HepG2 (cell line): ENCODE measurements at regions not wholly inside any gene's neighbourhood (a gene's known extent, or its start where the extent isn't known, plus 50 kb on each side); places are given as distances from the start of the nearest gene placed in this dataset.

Experiments
- ATAC-seq: fragments of 200-7000 bp; cut with Tn5 transposase; 3 replicates; pipeline ENCODE4 v1.9.1; 2020; ENCODE audit warnings: mild to moderate bottlenecking, moderate library complexity
- BruUV-seq: library from RNA; stranded (reverse); fragments of 400-500 nt; replicated peaks from 2 replicates; lab custom pipeline; 2021; lab: Mats Ljungman, UMichigan
- CTCF ChIA-PET: fragments of 300-600 bp; formaldehyde crosslinking; extraction: SDS; loops from one replicate; lab custom pipeline; 2021; ENCODE audit warnings: low total read pairs, inconsistent platforms, low intra/inter-chr PET ratio; lab: Yijun Ruan, JAX
- POLR2A ChIA-PET: fragments of 350-600 bp; sonication (Branson Sonifier 250); formaldehyde crosslinking; loops from one replicate; lab custom pipeline; 2020; ENCODE audit warnings: antibody characterized with exemption, inconsistent platforms; lab: Yijun Ruan, JAX
- DNase-seq: peaks from one replicate; pipeline ENCODE4 v3.0.0-alpha.2; 2015; ENCODE audit warnings: low spot score
- FAIRE-seq: peaks from 3 replicates; lab custom pipeline; 2011; peaks lifted over from hg19 to GRCh38; lab: Jason Lieb, UNC
- H2AFZ ChIP-seq: one replicate; pipeline ENCODE4 v1.6.1; 2011; ENCODE audit warnings: low read length, inconsistent platforms
- H3K27ac ChIP-seq: fragments of 300-600 bp; 3 replicates; pipeline ENCODE4 v1.8.0; 2011; ENCODE audit warnings: mixed run types, mild to moderate bottlenecking, mixed read lengths, low read length, inconsistent platforms; ENCODE audit not compliant: insufficient read depth; ENCODE audit errors: extremely low read length
- H3K27me3 ChIP-seq, 2 experiments: fragments of 200-600 bp in 1 of 2; 2 replicates in 1 of 2; 3 replicates in 1 of 2; pipeline versions ENCODE4 v1.6.0 to v1.8.0; 2011; ENCODE audit warnings: low read length in 2 of 2, mild to moderate bottlenecking in 2 of 2, moderate library complexity in 2 of 2, inconsistent platforms in 1 of 2; ENCODE audit not compliant: insufficient read depth in 2 of 2, control insufficient read depth in 1 of 2
- H3K36me3 ChIP-seq, 2 experiments: fragments of 200-600 bp in 1 of 2; replicated peaks in 1 of 2; 2 replicates in 1 of 2; 3 replicates in 1 of 2; pipeline versions ENCODE4 v1.5.1 to v1.8.0; 2011; ENCODE audit warnings: low read length in 2 of 2, inconsistent platforms in 1 of 2; ENCODE audit not compliant: insufficient read depth in 2 of 2, control insufficient read depth in 1 of 2
- H3K4me1 ChIP-seq: 2 replicates; pipeline ENCODE4 v1.5.1; 2012; ENCODE audit warnings: low read length, inconsistent platforms; ENCODE audit not compliant: insufficient read depth
- H3K4me2 ChIP-seq: 2 replicates; pipeline ENCODE4 v1.6.0; 2011; ENCODE audit warnings: low read depth, low read length, inconsistent platforms
- H3K4me3 ChIP-seq, 3 experiments: fragments of 200-600 bp in 1 of 3; sonication (generic), shearing (Covaris generic) in 1 of 3; replicated peaks in 1 of 3; 2 replicates each; pipeline ENCODE4 v1.5.1; 2011 to 2016; ENCODE audit warnings: low read length in 3 of 3, inconsistent platforms in 2 of 3, low read depth in 2 of 3, mild to moderate bottlenecking in 2 of 3, control low read depth in 1 of 3, mixed read lengths in 1 of 3; ENCODE audit not compliant: insufficient read depth in 1 of 3
- H3K79me2 ChIP-seq: one replicate; pipeline ENCODE4 v1.6.1; 2011; ENCODE audit warnings: low read length, inconsistent platforms; ENCODE audit not compliant: insufficient read depth
- H3K9ac ChIP-seq: 2 replicates; pipeline ENCODE4 v1.6.0; 2011; ENCODE audit warnings: mild to moderate bottlenecking, low read depth, low read length, inconsistent platforms; ENCODE audit not compliant: insufficient read depth
- H3K9me3 ChIP-seq: 2 replicates; pipeline ENCODE4 v1.5.1; 2012; ENCODE audit warnings: mild to moderate bottlenecking, low read length
- H4K20me1 ChIP-seq: 2 replicates; pipeline ENCODE4 v1.6.0; 2011; ENCODE audit warnings: inconsistent platforms, mild to moderate bottlenecking, low read length, moderate library complexity; ENCODE audit not compliant: insufficient read depth
- AHR ChIP-seq: IDR thresholded peaks from 2 replicates; pipeline ENCODE4 v1.6.1; 2018; ENCODE audit warnings: missing genetic modification reagents, missing compliant biosample characterization
- ARNTL ChIP-seq: sonication (generic); formaldehyde crosslinking; IDR thresholded peaks from 2 replicates; pipeline ENCODE4 v1.4.0; 2020; ENCODE audit warnings: mild to moderate bottlenecking, missing genetic modification reagents
- FOXA1 ChIP-seq, 2 experiments: fragments of 450-650 bp in 1 of 2; sonication (generic) in 1 of 2; formaldehyde crosslinking in 1 of 2; IDR thresholded peaks; 2 replicates each; pipeline versions ENCODE4 v1.4.0 to v1.6.1; 2016 to 2020; ENCODE audit warnings: missing genetic modification reagents in 1 of 2
- GATA4 ChIP-seq: sonication (generic); IDR thresholded peaks from 2 replicates; pipeline ENCODE4 v1.6.1; 2016; ENCODE audit warnings: antibody characterized with exemption, low read depth, borderline replicate concordance
- NBN ChIP-seq: fragments of 450-650 bp; conservative IDR thresholded peaks from 2 replicates; pipeline ENCODE4 v1.6.1; 2017
- RNF219 ChIP-seq: sonication (generic); formaldehyde crosslinking; IDR thresholded peaks from 2 replicates; pipeline ENCODE4 v1.5.0; 2020; ENCODE audit warnings: mild to moderate bottlenecking, missing genetic modification reagents
- SP140L ChIP-seq: sonication (generic); formaldehyde crosslinking; IDR thresholded peaks from 2 replicates; pipeline ENCODE4 v1.4.0; 2020; ENCODE audit warnings: missing genetic modification reagents, borderline replicate concordance
- TFE3 ChIP-seq: IDR thresholded peaks from 2 replicates; pipeline ENCODE4 v1.6.1; 2016
- ZNF362 ChIP-seq: sonication (generic); formaldehyde crosslinking; IDR thresholded peaks from 2 replicates; pipeline ENCODE4 v1.4.0; 2020; ENCODE audit warnings: missing genetic modification reagents, mild to moderate bottlenecking, borderline replicate concordance
- ZNF569 ChIP-seq: sonication (generic); formaldehyde crosslinking; IDR thresholded peaks from 2 replicates; pipeline ENCODE4 v1.5.0; 2020; ENCODE audit warnings: mild to moderate bottlenecking, missing genetic modification reagents, moderate library complexity, borderline replicate concordance
- WGBS: methylation state at CpG from one replicate; pipeline ENCODE4 v1.1.6; 2017; ENCODE audit warnings: low lambda C conversion rate; 5-methylcytosine and 5-hydroxymethylcytosine counted together
- in situ Hi-C: cut with HindIII; loops from 2 replicates; pipeline ENCODE4 v1.10.0; 2017; ENCODE audit warnings: low pct_unique_long_range_greater_than_20kb; ENCODE audit not compliant: extremely low pct_ligation_motif_present
- intact Hi-C: fragments of 100-400 bp; cut with micrococcal nuclease; formaldehyde crosslinking; loops from one replicate; pipeline ENCODE4 v1.10.0; 2022; ENCODE audit not compliant: unreplicated experiment

GRCh38 chr1:69363236-69363635 lies 204.5 kb upstream of the LRRC7 start (continued):
- TF ChIP-seq FOXA1 (IDR thresholded peaks at IDR 0.05) (no peak), FOXA1 (CRISPR knock-in tag; IDR thresholded peaks at IDR 0.05) (no peak)
- TF ChIP-seq, all 625 proteins: peak for 0

- FAIRE-seq (no peak), ATAC-seq (no peak), DNase-seq (no peak)
- Histone ChIP-seq H3K36me3 (no peaks in the 10 kb centered on the region), H2AFZ (no peak overlapping the region), H3K9ac (no peak overlapping the region), H3K79me2 (no peaks in the 10 kb centered on the region), H3K4me3 (no peak overlapping the region), H3K9me3 (peaks cover 84% of the 10 kb centered on the region), H3K4me1 (no peaks in the 10 kb centered on the region), H4K20me1 (no peaks in the 10 kb centered on the region), H3K27ac (no peak overlapping the region), H3K27me3 (no peaks in the 10 kb centered on the region), H3K4me2 (no peak overlapping the region)
- in situ Hi-C loops: no loop called here
- CTCF ChIA-PET: no interaction called here
- WGBS: 8% methylated on average over 2 of the region's 4 CpGs
- POLR2A ChIA-PET: no interaction called here
- intact Hi-C loops: loop anchor here (10.0 kb wide), 1 partner anchor 331 kb away; no protein-coding TSS in a partner anchor
- no TSS peak for BruUV-seq
- TF ChIP-seq NBN: no peak
- no peak for TF ChIP-seq ZNF362
- TF ChIP-seq RNF219 (CRISPR knock-in tag): no peak
- no peak for TF ChIP-seq ZNF569 (CRISPR knock-in tag)
- no peak for TF ChIP-seq SP140L (CRISPR knock-in tag)
- TF ChIP-seq TFE3 (CRISPR knock-in tag): no peak
- TF ChIP-seq ARNTL: no peak
- TF ChIP-seq AHR (CRISPR knock-in tag): no peak
- no peak for TF ChIP-seq GATA4
Measured at GRCh38 chr1:69373520-69373919, 194.2 kb upstream of the LRRC7 start.
